ENCODE measurements at regions not wholly inside any gene's neighbourhood (a gene's known extent, or its start where the extent isn't known, plus 50 kb on each side); places are given as distances from the start of the nearest gene placed in this dataset.

- no peak for DNase-seq
These were observed 404.1 kb downstream of the PTPRU start for GRCh38 chr1:29640428-29640785.

GRCh38 chr1:29639741-29640427, 403.6 kb downstream of the PTPRU start:
- DNase-seq, result no peak

- no peak for DNase-seq
These were observed 402.9 kb downstream of the PTPRU start for GRCh38 chr1:29639156-29639736.

- no peak for DNase-seq
These were observed 402.0 kb downstream of the PTPRU start for GRCh38 chr1:29638281-29638680.

- no peak for DNase-seq
These were observed 400.6 kb downstream of the PTPRU start for GRCh38 chr1:29636936-29637335.

GRCh38 chr1:29635501-29636263, 399.4 kb downstream of the PTPRU start:
- no peak for DNase-seq

GRCh38 chr1:29634746-29635335, 398.5 kb downstream of the PTPRU start:
- DNase-seq, result no peak

GRCh38 chr1:29634324-29634723, 398.0 kb downstream of the PTPRU start:
- DNase-seq, result no peak

- peak; percentile 9 for DNase-seq
These were observed 397.4 kb downstream of the PTPRU start for GRCh38 chr1:29633771-29634170.

- no peak for DNase-seq
These were observed 396.7 kb downstream of the PTPRU start for GRCh38 chr1:29632806-29633615.

- DNase-seq, result no peak
These were observed 395.8 kb downstream of the PTPRU start for GRCh38 chr1:29631836-29632805.

- no peak for DNase-seq
These were observed 395.0 kb downstream of the PTPRU start for GRCh38 chr1:29631361-29631760.

GRCh38 chr1:29630756-29631155, 394.4 kb downstream of the PTPRU start:
- DNase-seq, result no peak

- DNase-seq, result no peak
These were observed 393.6 kb downstream of the PTPRU start for GRCh38 chr1:29629814-29630516.

GRCh38 chr1:29629401-29629800, 393.1 kb downstream of the PTPRU start:
- no peak for DNase-seq

- DNase-seq, result no peak
These were observed 391.9 kb downstream of the PTPRU start for GRCh38 chr1:29628190-29628589.

GRCh38 chr1:29626726-29627125, 390.4 kb downstream of the PTPRU start:
- no peak for DNase-seq

- no peak for DNase-seq
These were observed 389.7 kb downstream of the PTPRU start for GRCh38 chr1:29626066-29626465.

GRCh38 chr1:29625084-29625420, 388.7 kb downstream of the PTPRU start:
- no peak for DNase-seq

- no peak for DNase-seq
These were observed 388.2 kb downstream of the PTPRU start for GRCh38 chr1:29624320-29625083.
